Breast epithelium (tissue), 4 donors: ENCODE measurements at regions not wholly inside any gene's neighbourhood (a gene's known extent, or its start where the extent isn't known, plus 50 kb on each side); places are given as distances from the start of the nearest gene placed in this dataset.

ENCODE experiments used
- DNase-seq, 2 donors: peaks; one replicate each; pipeline ENCODE4 v3.0.0-alpha.2; 2019; ENCODE audit warnings: low spot score in 2 of 2
- H3K27ac ChIP-seq, 2 donors: fragments of 200-600 bp; sonication (generic) in 1 of 2; one replicate each; pipeline ENCODE4 v1.5.1; 2016 to 2019; ENCODE audit warnings: mild to moderate bottlenecking in 1 of 2
- H3K27me3 ChIP-seq, 2 donors: fragments of 200-600 bp; sonication (generic) in 1 of 2; one replicate each; pipeline versions ENCODE4 v1.5.1 to v1.6.0; 2017 to 2019; ENCODE audit warnings: control low read depth in 1 of 2, mild to moderate bottlenecking in 1 of 2
- H3K36me3 ChIP-seq: fragments of 200-600 bp; one replicate; pipeline ENCODE4 v1.5.1; 2019
- H3K4me1 ChIP-seq, 2 donors: fragments of 200-600 bp; sonication (generic); one replicate each; pipeline ENCODE4 v1.5.1; 2016 to 2019; ENCODE audit warnings: control low read depth in 1 of 2
- H3K4me3 ChIP-seq, 3 donors: fragments of 200-600 bp; sonication (generic); 1 replicate in 2 of 3; 2 replicates in 1 of 3; pipeline ENCODE4 v1.5.1; 2016 to 2019; ENCODE audit warnings: mild to moderate bottlenecking in 3 of 3, moderate library complexity in 2 of 3
- H3K9me3 ChIP-seq, 2 donors: fragments of 200-600 bp; sonication (generic) in 1 of 2; one replicate each; pipeline ENCODE4 v1.5.1; 2016 to 2019; ENCODE audit warnings: control low read depth in 1 of 2
- CTCF ChIP-seq, 3 donors: fragments of 450-650 bp; IDR thresholded peaks; one replicate each; pipeline ENCODE4 v1.5.1; 2016 to 2017; ENCODE audit warnings: antibody characterized with exemption in 3 of 3, mild to moderate bottlenecking in 3 of 3, moderate library complexity in 3 of 3
- POLR2A ChIP-seq: fragments of 450-650 bp; IDR thresholded peaks from one replicate; pipeline ENCODE4 v1.6.1; 2016; ENCODE audit warnings: antibody characterized with exemption, mild to moderate bottlenecking, moderate library complexity
- POLR2AphosphoS5 ChIP-seq, 3 donors: sonication (generic); formaldehyde crosslinking; IDR thresholded peaks; one replicate each; pipeline ENCODE4 v1.6.1; 2017; ENCODE audit warnings: antibody characterized with exemption in 3 of 3
- intact Hi-C: fragments of 100-400 bp; cut with DNase I; formaldehyde crosslinking; loops from one replicate; pipeline ENCODE4 v1.15.1; 2023; ENCODE audit warnings: low total_unique reads

DNA sequence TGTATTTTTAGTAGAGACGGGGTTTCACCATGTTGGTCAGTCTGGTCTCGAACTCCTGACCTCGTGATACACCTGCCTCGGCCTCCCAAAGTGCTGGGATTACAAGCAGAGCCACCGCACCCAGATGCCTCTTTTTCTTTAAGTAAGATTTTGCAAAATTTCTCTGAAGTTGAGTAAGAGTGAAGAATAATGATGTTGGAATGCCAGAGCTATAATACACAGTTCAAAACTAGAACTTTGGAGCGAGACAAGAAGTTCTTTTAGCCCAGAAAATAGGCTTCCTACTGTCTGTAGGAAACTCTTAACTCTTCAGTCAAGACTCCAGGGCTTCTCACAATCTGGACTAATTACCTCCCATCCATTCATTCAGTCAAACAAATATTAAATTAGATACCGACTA is 51.4 kb downstream of the MARCHF4 start:
- no peak for DNase-seq
- Histone ChIP-seq H3K4me1 (no peaks in the 10 kb centered on the region), H3K27ac (no peak overlapping the region), H3K27me3 (no peaks in the 10 kb centered on the region), H3K36me3 (no peaks in the 10 kb centered on the region), H3K9me3 (no peaks in the 10 kb centered on the region), H3K4me3 (no peak overlapping the region)
- TF ChIP-seq POLR2AphosphoS5 (IDR thresholded peaks at IDR 0.05): no peak
- TF ChIP-seq CTCF (IDR thresholded peaks at IDR 0.05): no peak
- TF ChIP-seq POLR2A: no peak
- intact Hi-C loops: no loop called here

- no peaks in the 10 kb centered on the region for H3K36me3 ChIP-seq
These were observed 52.5 kb downstream of the MARCHF4 start for GRCh38 chr2:216319771-216320170.

DNA sequence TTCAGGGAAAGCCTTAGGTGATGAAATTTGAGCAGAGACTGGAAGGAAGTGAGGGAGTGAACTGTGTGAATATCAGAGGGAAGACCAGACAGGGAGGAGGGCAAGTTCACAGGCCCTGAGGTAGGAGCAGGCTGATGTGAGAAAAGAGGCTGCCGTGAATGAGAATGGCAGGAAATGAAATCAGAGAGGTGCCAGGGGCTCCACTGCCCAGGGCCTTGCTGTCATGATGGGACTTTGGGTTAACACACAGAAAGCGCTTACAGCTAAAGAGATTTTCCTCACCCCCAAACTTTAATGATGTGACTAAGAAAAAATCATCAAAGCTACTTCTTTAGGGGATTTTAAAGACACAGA is 53.8 kb downstream of the MARCHF4 start:
- Histone ChIP-seq H3K4me1 (no peaks in the 10 kb centered on the region), H3K36me3 (no peaks in the 10 kb centered on the region), H3K27me3 (no peaks in the 10 kb centered on the region), H3K27ac (no peak overlapping the region), H3K9me3 (no peaks in the 10 kb centered on the region), H3K4me3 (no peak overlapping the region)
- TF ChIP-seq CTCF (IDR thresholded peaks at IDR 0.05) (no peak), POLR2A (no peak), POLR2AphosphoS5 (IDR thresholded peaks at IDR 0.05) (no peak)
- no peak for DNase-seq
- intact Hi-C loops: no loop called here

More at GRCh38 chr2:216319771-216320170, 52.5 kb downstream of the MARCHF4 start:
- no peak overlapping the region for H3K4me3 ChIP-seq
- no peak for TF ChIP-seq POLR2AphosphoS5 (IDR thresholded peaks at IDR 0.05)
- no peak for TF ChIP-seq POLR2A
- TF ChIP-seq CTCF (IDR thresholded peaks at IDR 0.05): no peak
- no peak for DNase-seq
- H3K27me3 ChIP-seq: no peaks in the 10 kb centered on the region
- H3K27ac ChIP-seq: no peak overlapping the region
- intact Hi-C loops: no loop called here
- H3K4me1 ChIP-seq: no peaks in the 10 kb centered on the region
- no peaks in the 10 kb centered on the region for H3K9me3 ChIP-seq

DNA sequence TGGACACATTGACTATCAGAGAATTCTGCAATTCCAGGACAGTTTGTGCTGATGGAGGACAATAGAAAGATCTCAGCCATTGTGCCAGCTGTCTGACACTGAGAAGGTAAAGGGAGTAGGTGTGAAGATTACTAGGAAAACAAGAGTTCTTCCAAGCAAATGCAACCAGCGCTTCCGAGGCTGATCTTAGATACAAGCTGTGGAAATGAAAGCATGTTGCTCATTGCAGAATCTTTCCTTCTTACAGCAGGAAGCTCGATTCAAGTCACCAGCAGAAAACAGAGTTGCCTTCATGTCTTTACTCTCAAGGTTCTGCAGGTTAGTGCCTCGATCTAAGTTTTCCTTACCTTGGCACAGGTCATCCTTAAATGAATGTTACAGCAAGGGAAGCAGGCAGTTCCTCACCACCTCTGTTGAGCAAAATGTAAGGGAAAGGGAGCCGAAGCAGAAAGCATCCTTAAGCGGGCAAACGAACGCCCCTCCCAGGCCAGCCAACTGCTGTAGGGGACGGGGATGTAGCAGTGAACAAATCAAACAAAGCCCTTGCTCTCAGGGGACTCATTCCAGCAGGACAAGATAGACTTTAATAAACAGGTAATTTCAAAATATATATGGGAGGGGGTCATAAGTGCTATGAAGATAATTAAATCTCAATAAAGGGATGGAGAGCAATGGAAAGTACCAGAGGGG is 54.3 kb downstream of the MARCHF4 start:
- no peak for DNase-seq
- TF ChIP-seq POLR2A: no peak
- TF ChIP-seq POLR2AphosphoS5 (IDR thresholded peaks at IDR 0.05): no peak
- TF ChIP-seq CTCF (IDR thresholded peaks at IDR 0.05): no peak
- H3K36me3 ChIP-seq: no peaks in the 10 kb centered on the region
- H3K9me3 ChIP-seq: no peaks in the 10 kb centered on the region
- intact Hi-C loops: no loop called here
- no peaks in the 10 kb centered on the region for H3K27me3 ChIP-seq
- H3K4me3 ChIP-seq: no peak overlapping the region
- H3K4me1 ChIP-seq: no peaks in the 10 kb centered on the region
- no peak overlapping the region for H3K27ac ChIP-seq

DNA sequence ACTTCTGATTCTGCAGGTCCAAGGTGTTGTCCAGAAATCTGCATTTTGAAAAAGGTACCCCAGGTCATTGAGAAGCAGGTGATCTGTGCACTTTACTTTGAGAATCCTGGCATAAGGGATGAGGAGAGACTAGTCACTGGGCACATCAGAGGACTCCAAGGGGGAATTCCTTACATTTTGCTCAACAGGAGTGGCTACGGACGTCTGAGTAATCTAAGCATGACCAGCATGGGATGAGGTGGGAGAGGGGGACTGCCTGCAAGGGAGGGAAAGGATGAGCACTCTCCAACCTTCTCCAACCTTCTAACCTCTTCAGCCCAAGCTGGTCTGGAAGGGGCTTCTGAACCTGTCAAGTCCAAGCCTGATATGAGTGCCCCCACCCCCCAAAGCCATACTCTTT is 55.5 kb downstream of the MARCHF4 start:
- Histone ChIP-seq H3K9me3 (no peaks in the 10 kb centered on the region), H3K4me1 (no peaks in the 10 kb centered on the region), H3K36me3 (no peaks in the 10 kb centered on the region), H3K4me3 (no peak overlapping the region), H3K27me3 (no peaks in the 10 kb centered on the region), H3K27ac (no peak overlapping the region)
- intact Hi-C loops: no loop called here
- TF ChIP-seq POLR2AphosphoS5 (IDR thresholded peaks at IDR 0.05): no peak
- DNase-seq: no peak
